NCI-H146 treated with DMSO at 0.1 percent for 48 hours (cell line): ENCODE measurements at regions not wholly inside any gene's neighbourhood (a gene's known extent, or its start where the extent isn't known, plus 50 kb on each side); places are given as distances from the start of the nearest gene placed in this dataset.
"Not testable (repeated sequence)": the region's sequence is repeated elsewhere in the genome, so short reads cannot be mapped to it uniquely, and the experiment has no call there.

ENCODE experiments used
- DNase-seq: peaks from one replicate; lab custom pipeline; 2025; ENCODE audit not compliant: unreplicated experiment; lab: John Stamatoyannopoulos, UW

DNA sequence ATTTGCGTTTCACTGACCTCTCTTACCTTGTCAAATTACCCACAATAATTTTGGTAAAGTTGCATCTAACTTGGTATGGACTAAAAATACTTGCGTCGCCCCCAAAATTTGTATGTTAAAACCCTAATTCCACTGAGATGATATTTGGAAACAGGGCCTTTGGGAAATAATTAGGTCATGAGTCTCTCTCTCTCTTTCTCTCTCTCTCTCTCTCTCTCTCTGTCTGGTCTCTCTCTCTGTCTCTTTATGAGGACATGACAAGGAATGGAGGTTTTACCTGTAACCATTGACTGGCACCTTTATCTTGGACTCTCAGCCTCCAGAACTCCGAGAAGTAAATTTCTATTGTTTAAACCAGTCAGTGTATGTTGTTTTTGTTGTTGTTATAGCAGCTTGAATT lies 111.5 kb upstream of the BDP1 start:
- DNase-seq: not testable (repeated sequence)

DNA sequence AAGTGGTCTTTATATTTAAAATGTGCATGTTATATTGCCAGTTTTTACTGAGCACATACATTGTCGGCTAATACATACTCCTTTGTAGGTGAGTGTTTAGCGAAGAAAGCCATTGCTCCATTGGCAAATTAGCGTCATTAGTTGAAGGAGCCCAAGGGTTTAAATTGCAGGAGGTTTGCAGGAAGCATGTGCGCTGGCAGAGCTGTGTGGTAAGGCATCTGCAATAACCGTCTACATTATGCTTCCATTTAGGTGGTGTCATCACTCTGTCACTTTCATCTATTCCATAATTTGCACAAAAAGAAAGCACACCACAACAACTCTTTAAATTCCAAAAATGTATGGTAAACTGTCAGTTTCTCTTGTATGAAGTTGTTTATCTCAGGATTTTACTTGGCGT lies 82.8 kb upstream of the BDP1 start:
- peak; percentile 23 for DNase-seq

DNA sequence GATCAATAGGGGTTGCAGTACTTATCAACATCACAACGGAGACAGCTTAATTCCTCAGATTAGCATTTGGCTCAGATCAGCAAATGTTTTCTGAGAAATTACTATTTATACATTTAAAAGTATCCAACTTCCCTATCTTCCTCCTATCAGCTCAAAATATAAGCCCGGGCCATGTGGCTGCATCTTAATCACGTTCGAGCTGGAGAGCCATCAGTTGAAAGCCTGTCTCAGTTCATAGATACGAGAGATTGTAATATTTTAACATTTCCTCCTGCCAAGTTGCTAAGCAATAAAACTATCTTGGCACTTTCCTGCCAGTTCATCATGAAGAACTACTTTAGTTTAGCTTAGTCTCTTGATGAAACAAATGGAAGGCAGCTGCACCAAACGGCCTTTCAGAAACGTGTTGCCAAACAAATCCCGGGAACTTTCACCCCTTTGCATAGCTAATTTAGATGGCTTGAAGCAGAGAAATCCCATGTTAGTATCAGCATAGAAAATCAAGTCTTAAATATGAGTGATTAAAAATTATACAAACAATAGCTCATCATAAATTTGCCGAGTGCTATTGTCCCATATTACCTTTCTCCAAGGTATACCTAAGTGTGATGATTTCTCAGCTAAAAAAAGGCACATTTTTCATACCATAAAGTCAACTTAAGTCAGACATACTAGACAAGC lies 82.3 kb upstream of the BDP1 start:
- DNase-seq: peak; percentile 18

DNA sequence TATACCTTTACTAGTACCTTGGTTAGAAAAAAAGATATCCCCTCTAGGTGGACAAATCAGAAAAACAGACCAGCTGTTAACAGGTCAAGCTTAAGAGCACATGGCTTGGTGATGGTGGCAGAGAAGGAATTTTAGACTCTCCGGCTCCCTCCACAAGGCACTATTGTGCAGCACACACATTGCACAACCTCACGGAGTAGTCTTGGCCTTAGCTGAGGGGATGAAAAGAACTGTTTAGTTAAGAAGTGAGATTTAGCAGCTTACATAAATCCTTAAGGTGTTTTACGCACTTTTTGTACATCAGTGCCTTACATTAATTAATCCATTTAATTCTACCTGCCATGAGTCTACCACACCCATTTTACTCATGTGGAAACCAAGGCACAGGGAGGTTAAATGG lies 71.2 kb upstream of the BDP1 start:
- not testable (repeated sequence) for DNase-seq

DNA sequence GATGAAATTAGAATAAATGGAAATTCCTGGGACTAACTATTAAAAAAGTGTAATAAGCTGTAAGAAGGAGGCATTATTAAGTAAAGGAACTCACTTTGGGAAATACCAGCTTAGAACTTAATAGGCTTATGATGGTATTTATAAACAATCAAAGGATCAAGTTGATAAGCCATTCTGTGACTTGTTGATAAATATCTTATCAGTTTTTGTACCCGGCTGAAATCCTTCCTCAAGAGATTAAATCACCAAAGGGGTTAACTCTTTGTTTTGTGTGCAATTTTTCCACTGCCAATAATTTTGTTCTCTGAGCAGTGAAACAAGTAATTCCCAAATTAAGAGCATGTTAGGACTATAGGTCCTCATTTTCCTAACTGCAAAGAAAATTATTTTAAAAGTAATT lies 70.7 kb upstream of the BDP1 start:
- DNase-seq: no peak

DNA sequence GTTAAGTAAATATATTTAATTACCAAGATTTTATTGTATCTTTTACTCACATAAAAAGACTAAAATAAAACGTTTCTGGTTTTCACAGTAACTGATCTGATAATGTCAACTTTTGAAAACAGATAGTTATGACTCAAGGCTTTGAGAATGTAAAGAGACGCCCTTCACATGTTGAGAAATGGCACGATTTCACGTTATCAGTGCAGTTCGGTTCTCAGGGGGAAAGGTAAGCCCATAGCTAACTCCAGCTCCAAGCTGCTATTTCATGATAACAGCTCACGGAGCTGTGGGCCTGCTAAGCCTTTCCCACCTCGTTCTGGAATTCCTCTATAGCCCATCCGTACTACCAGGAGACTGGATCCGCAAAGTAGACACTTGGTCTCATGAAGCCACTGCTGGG lies 70.2 kb upstream of the BDP1 start:
- not testable (repeated sequence) for DNase-seq

DNA sequence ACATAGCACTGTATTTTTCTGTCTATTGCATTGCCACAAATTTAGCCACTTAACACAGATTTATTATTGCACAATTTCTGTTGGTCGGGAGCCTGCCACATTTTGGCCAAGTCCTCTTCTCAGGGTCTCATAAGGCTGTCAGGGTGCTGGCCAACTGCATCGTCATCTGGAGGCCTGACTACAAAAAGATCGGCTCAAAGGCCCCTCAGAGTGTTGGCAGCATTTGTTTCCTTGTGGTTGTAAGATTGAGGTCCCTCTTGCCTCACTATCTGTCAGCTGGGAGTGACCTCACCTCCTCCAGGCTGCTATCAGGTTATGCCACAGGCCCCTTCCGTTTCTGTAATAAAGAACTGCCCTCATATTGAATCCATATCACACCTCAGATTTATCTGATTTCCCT lies 67.3 kb upstream of the BDP1 start:
- not testable (repeated sequence) for DNase-seq

DNA sequence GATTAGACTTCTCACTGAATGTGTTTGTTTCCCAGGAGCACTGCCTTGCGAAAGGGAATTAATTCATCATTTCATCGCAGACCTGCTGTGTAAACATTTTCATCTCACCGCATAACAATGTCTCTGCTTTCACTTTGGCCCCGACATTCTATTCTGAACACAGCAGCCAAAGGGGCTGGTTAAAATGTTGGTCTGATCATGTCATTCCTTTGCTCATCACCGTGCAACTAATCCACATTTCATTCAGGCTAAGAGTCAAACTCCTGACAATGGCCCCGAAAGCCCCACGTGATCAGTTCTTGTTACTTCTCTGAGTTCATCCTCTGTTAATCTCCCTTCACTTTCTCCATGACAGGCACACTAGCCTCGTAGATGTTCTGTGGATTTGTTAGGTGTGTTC lies 57.1 kb upstream of the BDP1 start:
- DNase-seq: peak; percentile 25

DNA sequence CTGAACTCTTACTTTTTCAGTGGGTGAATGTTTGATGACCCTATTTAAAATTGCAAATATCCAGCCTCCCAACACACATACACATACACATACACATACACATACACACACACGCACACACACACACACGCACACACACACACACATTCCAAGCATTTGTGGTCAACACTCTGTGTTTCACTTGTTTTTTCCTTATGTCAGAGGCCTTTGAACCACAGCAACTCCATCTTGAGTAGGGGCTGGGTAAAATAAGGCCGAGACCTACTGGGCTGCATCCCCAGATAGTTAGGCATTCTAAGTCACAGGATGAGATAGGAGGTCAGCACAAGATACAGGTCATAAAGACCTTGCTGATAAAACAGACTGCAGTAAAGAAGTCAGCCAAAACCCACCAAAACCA lies 56.6 kb upstream of the BDP1 start:
- not testable (repeated sequence) for DNase-seq

DNA sequence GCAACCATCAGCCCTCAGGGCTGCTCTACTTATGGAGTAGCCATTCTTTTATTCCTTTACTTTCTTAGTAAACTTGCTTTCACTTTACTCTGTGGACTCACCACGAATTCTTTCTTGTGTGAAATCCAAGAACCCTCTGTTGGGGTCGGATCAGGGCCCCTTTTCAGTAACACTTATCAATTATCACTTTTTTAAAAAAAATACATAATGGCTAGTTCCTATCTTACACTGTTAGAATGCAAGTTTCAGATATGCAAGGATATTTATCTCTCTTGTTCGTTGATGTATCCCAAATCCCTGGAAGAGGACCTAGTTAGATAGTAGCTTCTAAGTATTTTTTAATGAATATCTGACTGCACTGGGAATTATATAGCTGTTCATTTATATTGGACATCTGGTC lies 56.0 kb upstream of the BDP1 start:
- not testable (repeated sequence) for DNase-seq

DNA sequence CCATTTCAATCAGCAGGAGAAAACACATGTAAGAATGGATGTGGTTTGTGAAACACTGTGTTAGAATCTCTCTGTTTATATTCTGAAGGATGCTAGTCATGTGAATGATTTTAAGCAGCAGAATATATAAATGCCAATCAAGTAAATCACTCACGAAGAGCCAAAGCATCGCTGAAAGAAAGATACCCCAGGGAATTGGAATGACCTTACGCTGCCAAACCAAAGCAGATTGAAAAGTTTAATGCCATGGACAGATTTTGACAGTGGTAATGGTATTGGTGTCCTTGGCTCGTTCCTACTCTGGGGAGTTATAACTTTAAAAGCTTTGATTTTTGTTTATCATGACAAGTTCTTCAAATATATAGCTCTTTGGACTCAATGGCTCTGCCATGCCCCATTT lies 54.8 kb upstream of the BDP1 start:
- not testable (repeated sequence) for DNase-seq

DNA sequence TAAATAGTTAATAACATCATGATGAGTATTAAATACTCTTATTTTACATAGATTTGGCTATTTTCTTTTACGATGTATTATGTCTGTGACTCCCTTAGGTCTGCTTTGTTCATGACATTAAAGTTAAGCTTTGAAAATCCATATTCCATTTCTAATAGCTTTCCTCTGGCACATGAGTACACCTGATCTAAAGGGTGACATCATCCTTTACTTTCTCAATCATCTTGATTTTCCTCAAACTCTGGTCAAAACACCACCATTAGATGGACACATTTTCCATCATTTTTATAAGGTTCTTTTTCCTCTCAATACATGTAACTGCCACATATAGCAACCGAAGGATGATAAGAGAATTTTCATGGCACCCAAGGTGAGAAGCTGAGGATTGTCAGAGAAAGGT lies 54.3 kb upstream of the BDP1 start:
- DNase-seq: not testable (repeated sequence)

DNA sequence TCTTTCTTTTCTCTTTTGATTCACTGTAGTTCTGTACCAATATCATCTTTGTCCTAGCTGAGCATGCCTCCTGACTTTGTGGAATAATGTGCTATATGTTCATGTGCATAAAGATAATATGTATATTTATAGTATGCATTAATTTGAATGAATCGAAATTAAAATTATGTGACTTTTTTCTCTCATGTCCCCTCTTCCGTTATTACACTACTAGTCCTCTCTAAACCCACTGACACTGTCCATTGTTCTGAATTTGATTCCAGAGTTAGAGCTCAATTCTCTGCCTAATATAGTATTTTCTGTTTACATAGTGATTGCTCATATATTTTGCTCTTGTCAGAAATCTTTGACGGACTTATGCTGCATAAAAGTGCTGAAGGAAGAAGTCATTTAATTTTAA lies 53.9 kb upstream of the BDP1 start:
- DNase-seq: not testable (repeated sequence)

DNA sequence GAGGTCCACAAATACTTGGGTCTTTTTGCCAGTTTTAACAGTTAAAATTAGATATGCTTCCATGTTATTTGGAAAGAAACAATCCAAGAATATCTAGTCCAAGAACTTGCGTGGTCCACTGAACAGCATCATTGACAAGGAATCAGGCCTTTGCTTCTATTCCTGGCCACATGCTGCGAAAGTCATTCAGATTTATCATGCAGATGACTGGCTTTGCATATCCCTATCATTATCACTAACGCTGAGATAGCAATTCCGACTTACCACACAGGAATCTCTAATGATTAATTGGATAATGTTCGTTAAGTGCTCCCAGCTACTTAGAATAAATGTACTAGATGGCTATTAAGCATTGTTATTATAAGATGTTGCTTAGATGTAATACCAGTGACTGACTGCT lies 51.0 kb upstream of the BDP1 start:
- not testable (repeated sequence) for DNase-seq

DNA sequence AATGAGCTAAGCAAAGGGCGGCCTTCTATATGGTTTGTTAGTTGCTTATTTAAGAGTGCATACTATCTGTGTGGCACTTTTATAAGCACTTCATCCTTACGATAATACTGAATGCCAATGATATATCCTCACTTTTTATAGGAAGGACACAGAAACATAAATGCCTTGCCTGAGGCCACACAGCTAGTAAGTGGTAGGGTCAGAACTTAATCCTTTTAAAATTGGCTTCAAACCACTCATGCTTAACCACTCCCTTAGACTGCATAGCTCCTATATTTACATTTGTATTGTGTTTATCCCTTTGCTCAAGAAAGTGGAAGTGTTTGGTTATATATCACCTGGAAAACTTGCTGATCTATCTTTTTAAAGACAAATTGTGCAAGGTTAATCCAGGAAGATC lies 50.5 kb upstream of the BDP1 start:
- DNase-seq: peak; percentile 48
